Breast epithelium (tissue), 4 donors: ENCODE measurements at regions not wholly inside any gene's neighbourhood (a gene's known extent, or its start where the extent isn't known, plus 50 kb on each side); places are given as distances from the start of the nearest gene placed in this dataset.

Source experiments
- DNase-seq, 2 donors: peaks; one replicate each; pipeline ENCODE4 v3.0.0-alpha.2; 2019; ENCODE audit warnings: low spot score in 2 of 2
- H3K27ac ChIP-seq, 2 donors: fragments of 200-600 bp; sonication (generic) in 1 of 2; one replicate each; pipeline ENCODE4 v1.5.1; 2016 to 2019; ENCODE audit warnings: mild to moderate bottlenecking in 1 of 2
- H3K27me3 ChIP-seq, 2 donors: fragments of 200-600 bp; sonication (generic) in 1 of 2; one replicate each; pipeline versions ENCODE4 v1.5.1 to v1.6.0; 2017 to 2019; ENCODE audit warnings: control low read depth in 1 of 2, mild to moderate bottlenecking in 1 of 2
- H3K36me3 ChIP-seq: fragments of 200-600 bp; one replicate; pipeline ENCODE4 v1.5.1; 2019
- H3K4me1 ChIP-seq, 2 donors: fragments of 200-600 bp; sonication (generic); one replicate each; pipeline ENCODE4 v1.5.1; 2016 to 2019; ENCODE audit warnings: control low read depth in 1 of 2
- H3K4me3 ChIP-seq, 3 donors: fragments of 200-600 bp; sonication (generic); 1 replicate in 2 of 3; 2 replicates in 1 of 3; pipeline ENCODE4 v1.5.1; 2016 to 2019; ENCODE audit warnings: mild to moderate bottlenecking in 3 of 3, moderate library complexity in 2 of 3
- H3K9me3 ChIP-seq, 2 donors: fragments of 200-600 bp; sonication (generic) in 1 of 2; one replicate each; pipeline ENCODE4 v1.5.1; 2016 to 2019; ENCODE audit warnings: control low read depth in 1 of 2
- CTCF ChIP-seq, 3 donors: fragments of 450-650 bp; IDR thresholded peaks; one replicate each; pipeline ENCODE4 v1.5.1; 2016 to 2017; ENCODE audit warnings: antibody characterized with exemption in 3 of 3, mild to moderate bottlenecking in 3 of 3, moderate library complexity in 3 of 3
- POLR2A ChIP-seq: fragments of 450-650 bp; IDR thresholded peaks from one replicate; pipeline ENCODE4 v1.6.1; 2016; ENCODE audit warnings: antibody characterized with exemption, mild to moderate bottlenecking, moderate library complexity
- POLR2AphosphoS5 ChIP-seq, 3 donors: sonication (generic); formaldehyde crosslinking; IDR thresholded peaks; one replicate each; pipeline ENCODE4 v1.6.1; 2017; ENCODE audit warnings: antibody characterized with exemption in 3 of 3
- intact Hi-C: fragments of 100-400 bp; cut with DNase I; formaldehyde crosslinking; loops from one replicate; pipeline ENCODE4 v1.15.1; 2023; ENCODE audit warnings: low total_unique reads

GRCh38 chr22:49062155-49062801, 765.4 kb downstream of the BRD1 start:
- H3K9me3 ChIP-seq: no peaks in the 10 kb centered on the region
- intact Hi-C loops: no loop called here
- no peaks in the 10 kb centered on the region for H3K4me1 ChIP-seq
- no peak overlapping the region for H3K27ac ChIP-seq
- DNase-seq: no peak
- no peak for TF ChIP-seq CTCF (IDR thresholded peaks at IDR 0.05)
- no peak for TF ChIP-seq POLR2A
- TF ChIP-seq POLR2AphosphoS5 (IDR thresholded peaks at IDR 0.05): no peak
- H3K4me3 ChIP-seq: no peak overlapping the region
- H3K36me3 ChIP-seq: no peaks in the 10 kb centered on the region
- H3K27me3 ChIP-seq: peaks cover 0 to 45% of the 10 kb centered on the region in 2 donors

GRCh38 chr22:49057910-49058309, 769.8 kb downstream of the BRD1 start:
- H3K36me3 ChIP-seq: no peaks in the 10 kb centered on the region
- H3K27me3 ChIP-seq: peaks cover 0 to 47% of the 10 kb centered on the region in 2 donors
- H3K9me3 ChIP-seq: no peaks in the 10 kb centered on the region
- intact Hi-C loops: no loop called here
- DNase-seq: no peak
- H3K4me1 ChIP-seq: no peaks in the 10 kb centered on the region
- no peak overlapping the region for H3K27ac ChIP-seq
- no peak for TF ChIP-seq CTCF (IDR thresholded peaks at IDR 0.05)
- no peak for TF ChIP-seq POLR2A
- TF ChIP-seq POLR2AphosphoS5 (IDR thresholded peaks at IDR 0.05): no peak
- H3K4me3 ChIP-seq: no peak overlapping the region

GRCh38 chr22:49056301-49056700, 771.4 kb downstream of the BRD1 start:
- DNase-seq: no peak
- Histone ChIP-seq H3K36me3 (no peaks in the 10 kb centered on the region), H3K27me3 (peaks cover 0 to 39% of the 10 kb centered on the region in 2 donors), H3K4me1 (no peaks in the 10 kb centered on the region), H3K4me3 (no peak overlapping the region), H3K27ac (no peak overlapping the region), H3K9me3 (no peaks in the 10 kb centered on the region)
- TF ChIP-seq POLR2AphosphoS5 (IDR thresholded peaks at IDR 0.05) (no peak), CTCF (IDR thresholded peaks at IDR 0.05) (no peak), POLR2A (no peak)
- intact Hi-C loops: no loop called here

GRCh38 chr22:49055406-49055805, 772.3 kb downstream of the BRD1 start:
- H3K27me3 ChIP-seq: peaks cover 0 to 37% of the 10 kb centered on the region in 2 donors
- intact Hi-C loops: no loop called here
- no peak for DNase-seq

More at GRCh38 chr22:49055406-49055805, 772.3 kb downstream of the BRD1 start:
- Histone ChIP-seq H3K9me3 (no peaks in the 10 kb centered on the region), H3K36me3 (no peaks in the 10 kb centered on the region), H3K27ac (no peak overlapping the region), H3K4me1 (no peaks in the 10 kb centered on the region), H3K4me3 (no peak overlapping the region)
- TF ChIP-seq POLR2A (no peak), POLR2AphosphoS5 (IDR thresholded peaks at IDR 0.05) (no peak), CTCF (IDR thresholded peaks at IDR 0.05) (no peak)
